NCI-H128 (cell line): ENCODE measurements at regions not wholly inside any gene's neighbourhood (a gene's known extent, or its start where the extent isn't known, plus 50 kb on each side); places are given as distances from the start of the nearest gene placed in this dataset.
"Not testable (repeated sequence)": the region's sequence is repeated elsewhere in the genome, so short reads cannot be mapped to it uniquely, and the experiment has no call there.

Experiments
- DNase-seq: peaks from one replicate; lab custom pipeline; 2025; ENCODE audit not compliant: unreplicated experiment; lab: John Stamatoyannopoulos, UW

GRCh38 chr4:8976466-8977128, 105.0 kb upstream of the HMX1 start:
- not testable (repeated sequence) for DNase-seq

DNA sequence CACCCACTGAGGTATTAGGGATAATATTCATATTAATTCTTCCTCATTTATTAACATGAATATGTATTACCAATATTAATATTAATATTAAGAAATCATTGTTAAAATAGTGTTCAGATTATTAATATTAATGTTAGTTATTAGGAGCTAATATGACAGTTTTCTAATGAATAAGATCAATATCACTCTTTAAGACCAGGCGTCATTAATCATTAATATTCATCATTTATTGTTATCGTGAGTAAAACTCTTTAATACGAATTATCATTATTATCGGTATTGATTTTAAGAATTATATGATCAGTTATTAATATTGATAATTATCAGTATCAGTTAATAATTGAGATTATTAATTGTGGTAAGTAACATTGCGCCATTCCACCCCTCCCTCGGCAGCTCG, 101.0 kb upstream of the HMX1 start:
- DNase-seq, result not testable (repeated sequence)

GRCh38 chr4:8965896-8966295, 94.3 kb upstream of the HMX1 start:
- DNase-seq, result not testable (repeated sequence)

GRCh38 chr4:8964201-8964788, 92.7 kb upstream of the HMX1 start:
- DNase-seq, result not testable (repeated sequence)

- not testable (repeated sequence) for DNase-seq
Observed at GRCh38 chr4:8963533-8963932, 91.9 kb upstream of the HMX1 start.

DNA sequence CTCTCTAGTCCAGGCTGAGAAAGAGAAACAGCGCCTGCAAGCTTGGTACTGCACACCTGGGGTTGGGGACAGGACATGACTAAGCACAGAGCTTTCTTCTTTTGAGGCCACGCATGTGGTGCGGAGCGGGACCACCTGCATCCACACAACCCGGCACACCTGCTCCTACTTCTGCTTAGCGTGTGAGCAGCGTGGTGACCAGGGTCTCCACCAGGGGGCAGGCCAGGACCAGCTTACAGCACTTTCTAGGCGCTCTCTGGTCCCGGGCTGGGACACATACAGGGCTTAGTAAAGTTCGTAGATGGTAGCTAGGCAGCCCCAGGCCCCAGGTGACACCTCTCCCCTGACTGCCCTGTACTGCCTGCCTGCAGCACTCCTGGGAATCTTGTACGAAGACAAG, 89.7 kb upstream of the HMX1 start:
- not testable (repeated sequence) for DNase-seq

DNA sequence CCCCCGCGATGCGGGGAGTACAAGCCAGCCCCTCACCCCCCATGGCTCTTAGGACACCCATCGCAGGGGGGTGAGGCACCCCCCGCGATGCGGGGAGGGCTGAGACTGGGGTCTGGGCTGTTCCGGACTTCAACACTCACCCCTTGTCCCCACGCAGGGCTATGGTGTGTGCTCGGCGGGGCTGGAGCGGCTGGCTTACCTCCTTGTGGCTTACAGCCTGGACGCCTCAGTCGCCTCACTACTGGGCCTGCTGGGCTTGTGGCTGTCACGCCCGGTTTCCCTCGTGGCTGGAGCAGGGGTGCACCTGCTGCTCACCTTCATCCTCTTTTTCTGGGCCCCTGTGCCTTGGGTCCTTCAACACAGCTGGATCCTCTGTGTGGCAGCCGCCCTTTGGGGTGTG, 87.8 kb upstream of the HMX1 start:
- DNase-seq, result not testable (repeated sequence)

DNA sequence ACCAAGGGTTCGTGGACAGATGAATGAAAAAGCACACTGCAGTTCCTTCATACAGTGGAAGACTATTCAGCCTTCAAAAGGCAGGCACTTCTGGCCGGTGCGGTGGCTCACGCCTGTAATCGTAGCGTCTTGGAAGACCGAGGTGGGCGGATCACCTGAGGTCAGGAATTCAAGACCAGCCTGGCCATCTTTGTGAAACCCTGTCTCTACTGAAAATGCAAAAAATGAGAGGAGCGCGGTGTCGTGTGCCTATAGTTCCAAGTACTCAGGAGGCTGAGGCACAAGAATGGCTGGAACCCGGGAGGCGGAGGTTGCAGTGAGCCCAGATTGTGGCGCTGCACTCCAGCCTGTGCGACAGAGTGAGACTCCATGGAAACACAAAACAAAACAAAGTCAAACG, 82.4 kb upstream of the HMX1 start:
- DNase-seq, result not testable (repeated sequence)

GRCh38 chr4:8952791-8953190, 81.2 kb upstream of the HMX1 start:
- DNase-seq, result not testable (repeated sequence)

GRCh38 chr4:8952109-8952508, 80.5 kb upstream of the HMX1 start:
- DNase-seq, result not testable (repeated sequence)

DNA sequence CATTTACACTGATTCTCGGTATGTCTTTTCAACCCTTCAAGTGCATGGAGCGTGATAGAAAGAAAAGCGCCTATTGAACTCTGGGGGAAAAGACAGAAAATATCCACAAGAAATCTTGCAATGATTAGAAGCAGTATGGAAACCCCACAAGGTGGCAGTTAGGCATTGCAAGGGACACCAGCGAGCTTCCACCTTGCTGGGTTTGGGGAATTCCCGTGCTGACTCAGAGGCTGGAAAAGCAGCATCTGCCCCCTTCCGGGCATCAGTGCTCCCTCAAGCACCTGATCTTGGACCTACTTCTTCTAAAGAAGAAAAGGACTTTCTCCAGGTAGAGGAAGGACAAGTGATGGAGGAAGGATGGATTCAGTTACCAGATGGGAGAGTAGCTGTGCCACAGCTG, 73.9 kb upstream of the HMX1 start:
- DNase-seq, result not testable (repeated sequence)

- not testable (repeated sequence) for DNase-seq
Observed at GRCh38 chr4:8943367-8943766, 71.7 kb upstream of the HMX1 start.

- DNase-seq, result not testable (repeated sequence)
Observed at GRCh38 chr4:8942088-8942487, 70.4 kb upstream of the HMX1 start.

GRCh38 chr4:8941492-8941805, 69.8 kb upstream of the HMX1 start:
- DNase-seq, result not testable (repeated sequence)

GRCh38 chr4:8940792-8941491, 69.3 kb upstream of the HMX1 start:
- no peak for DNase-seq

GRCh38 chr4:8939840-8940742, 68.5 kb upstream of the HMX1 start:
- DNase-seq, result no peak

- DNase-seq, result no peak
Observed at GRCh38 chr4:8939160-8939839, 67.7 kb upstream of the HMX1 start.

- DNase-seq, result no peak
Observed at GRCh38 chr4:8938623-8939022, 67.0 kb upstream of the HMX1 start.

DNA sequence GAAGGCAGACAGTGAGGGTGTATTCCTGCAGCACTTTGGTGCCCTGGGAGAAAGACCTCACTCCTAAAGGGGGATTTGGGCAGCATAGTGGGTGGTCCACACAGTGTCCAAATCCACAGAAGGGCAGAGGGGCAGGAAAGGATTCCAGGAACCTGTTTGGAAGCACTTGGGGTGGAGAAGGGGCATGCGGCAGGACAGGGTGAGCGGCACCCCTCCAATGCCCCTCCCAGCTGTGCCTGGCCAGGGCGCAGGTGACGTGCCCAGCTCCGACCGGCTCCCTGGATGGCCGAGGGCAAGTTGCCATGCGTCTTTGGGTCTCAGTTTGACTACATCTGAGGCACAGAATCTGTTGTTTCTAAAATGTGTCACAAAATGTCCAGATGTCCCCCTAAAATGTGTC, 66.5 kb upstream of the HMX1 start:
- no peak for DNase-seq

DNA sequence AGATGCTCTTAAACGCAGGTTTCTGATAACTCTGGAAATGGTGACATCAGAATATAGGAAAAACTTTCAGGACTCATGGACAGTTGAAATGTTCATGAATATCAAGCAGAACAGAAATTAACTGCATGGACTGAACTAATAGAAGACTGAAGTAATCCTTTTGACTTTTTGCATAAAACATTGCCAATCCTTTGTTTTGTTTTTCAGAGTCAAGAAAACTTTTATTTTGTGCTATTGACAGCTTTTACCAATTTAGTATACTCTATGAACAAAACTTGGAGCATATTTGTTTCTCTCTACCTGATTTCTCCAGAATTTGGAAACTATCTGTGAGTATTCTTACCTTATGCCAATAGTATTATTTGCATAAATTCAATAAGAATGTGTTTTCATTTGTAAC, 61.2 kb upstream of the HMX1 start:
- DNase-seq, result no peak

- no peak for DNase-seq
Observed at GRCh38 chr4:8928074-8928473, 56.4 kb upstream of the HMX1 start.
